ENCODE measurements at regions not wholly inside any gene's neighbourhood (a gene's known extent, or its start where the extent isn't known, plus 50 kb on each side); places are given as distances from the start of the nearest gene placed in this dataset.
A peak's percentile ranks its signal among the peaks of the same experiment; 100 is the strongest.
"Not testable (repeated sequence)": the region's sequence is repeated elsewhere in the genome, so short reads cannot be mapped to it uniquely, and the experiment has no call there.

GRCh38 chr1:233790662-233791371, 113.7 kb upstream of the SLC35F3 start:
- ChIA-PET CTCF (interaction anchor here (0.5 to 2.1 kb wide), 11 partner anchors 10 to 395 kb away, joined by 3 to 25 read pairs (median 3); no protein-coding TSS in a partner anchor), POLR2A (no interaction called here)
- intact Hi-C loops (cut with DNase I, micrococcal nuclease) = loop anchor here (1.0 to 10.0 kb wide), 6 partner anchors 273 to 487 kb away; no protein-coding TSS in a partner anchor
- peaks cover 20% of the 10 kb centered on the region for H3K27me3 Mint-ChIP-seq
- H3K27ac Mint-ChIP-seq = no peak overlapping the region
- H3K4me1 Mint-ChIP-seq = no peaks in the 10 kb centered on the region
- no peaks in the 10 kb centered on the region for H3K36me3 Mint-ChIP-seq (ENCODE audit: low read depth)
- no peak overlapping the region for H3K4me3 Mint-ChIP-seq
- ATAC-seq (peak; percentile 74), DNase-seq (peak; percentile 31)
- peaks cover 5% of the 10 kb centered on the region for H3K9me3 Mint-ChIP-seq (ENCODE audit: low read depth)

GRCh38 chr1:233791372-233791703, 113.1 kb upstream of the SLC35F3 start:
- Mint-ChIP-seq H3K27me3 (peaks cover 20% of the 10 kb centered on the region), H3K4me3 (no peak overlapping the region), H3K36me3 (ENCODE audit: low read depth) (no peaks in the 10 kb centered on the region), H3K9me3 (ENCODE audit: low read depth) (peaks cover 5% of the 10 kb centered on the region), H3K4me1 (no peaks in the 10 kb centered on the region), H3K27ac (no peak overlapping the region)
- no peak for ATAC-seq
- ChIA-PET POLR2A (no interaction called here), CTCF (interaction anchor here (0.6 to 2.1 kb wide), 10 partner anchors 10 to 396 kb away, joined by 3 to 25 read pairs (median 3); no protein-coding TSS in a partner anchor)
- intact Hi-C loops (cut with DNase I, micrococcal nuclease) = loop anchor here (1.0 to 10.0 kb wide), 6 partner anchors 273 to 487 kb away; no protein-coding TSS in a partner anchor
- no peak for DNase-seq

- H3K4me3 Mint-ChIP-seq = no peak overlapping the region
- ATAC-seq (no peak), DNase-seq (no peak)
- no peak overlapping the region for H3K27ac Mint-ChIP-seq
- no peaks in the 10 kb centered on the region for H3K36me3 Mint-ChIP-seq (ENCODE audit: low read depth)
- H3K4me1 Mint-ChIP-seq = no peaks in the 10 kb centered on the region
- intact Hi-C loops (cut with DNase I, micrococcal nuclease) = loop anchor here (1.0 to 10.0 kb wide), 6 partner anchors 273 to 487 kb away; no protein-coding TSS in a partner anchor
- H3K27me3 Mint-ChIP-seq = peaks cover 20% of the 10 kb centered on the region
- ChIA-PET POLR2A (no interaction called here), CTCF (interaction anchor here (0.6 to 2.1 kb wide), 9 partner anchors 9 to 351 kb away, joined by 3 to 25 read pairs (median 3); no protein-coding TSS in a partner anchor)
- H3K9me3 Mint-ChIP-seq (ENCODE audit: low read depth) = peaks cover 5% of the 10 kb centered on the region
These were observed 112.8 kb upstream of the SLC35F3 start for GRCh38 chr1:233791721-233792120.

DNA sequence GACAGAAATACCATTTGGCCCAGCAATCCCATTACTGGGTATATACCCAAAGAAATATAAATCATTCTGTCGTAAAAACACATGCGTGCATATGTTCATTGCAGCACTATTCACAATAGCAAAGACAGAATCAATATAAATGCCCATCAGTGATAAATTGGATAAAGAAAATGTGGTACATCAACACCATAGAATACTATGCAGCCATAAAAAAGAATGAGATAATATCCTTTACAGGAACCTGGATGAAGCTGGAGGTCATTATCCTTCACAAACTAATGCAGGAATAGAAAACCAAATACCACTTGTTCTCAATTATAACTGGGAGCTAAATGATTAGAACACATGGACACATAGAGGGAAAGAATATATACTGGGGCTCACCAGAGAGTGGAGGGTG, 109.6 kb upstream of the SLC35F3 start:
- ATAC-seq (no peak), DNase-seq (no peak)
- POLR2A ChIA-PET = no interaction called here
- H3K27ac Mint-ChIP-seq = no peak overlapping the region
- no peaks in the 10 kb centered on the region for H3K36me3 Mint-ChIP-seq (ENCODE audit: low read depth)
- H3K4me3 Mint-ChIP-seq = no peak overlapping the region
- H3K9me3 Mint-ChIP-seq (ENCODE audit: low read depth) = peaks cover 7% of the 10 kb centered on the region
- H3K4me1 Mint-ChIP-seq = no peaks in the 10 kb centered on the region
- intact Hi-C loops (cut with DNase I, micrococcal nuclease) = loop anchor here in 1 of 2 experiments (10.0 kb wide), 1 partner anchor 490 kb away; no protein-coding TSS in a partner anchor
- CTCF ChIA-PET = interaction anchor here (2.1 kb wide), 1 partner anchor 354 kb away, joined by 5 read pairs; no protein-coding TSS in a partner anchor
- H3K27me3 Mint-ChIP-seq = peaks cover 22% of the 10 kb centered on the region

DNA sequence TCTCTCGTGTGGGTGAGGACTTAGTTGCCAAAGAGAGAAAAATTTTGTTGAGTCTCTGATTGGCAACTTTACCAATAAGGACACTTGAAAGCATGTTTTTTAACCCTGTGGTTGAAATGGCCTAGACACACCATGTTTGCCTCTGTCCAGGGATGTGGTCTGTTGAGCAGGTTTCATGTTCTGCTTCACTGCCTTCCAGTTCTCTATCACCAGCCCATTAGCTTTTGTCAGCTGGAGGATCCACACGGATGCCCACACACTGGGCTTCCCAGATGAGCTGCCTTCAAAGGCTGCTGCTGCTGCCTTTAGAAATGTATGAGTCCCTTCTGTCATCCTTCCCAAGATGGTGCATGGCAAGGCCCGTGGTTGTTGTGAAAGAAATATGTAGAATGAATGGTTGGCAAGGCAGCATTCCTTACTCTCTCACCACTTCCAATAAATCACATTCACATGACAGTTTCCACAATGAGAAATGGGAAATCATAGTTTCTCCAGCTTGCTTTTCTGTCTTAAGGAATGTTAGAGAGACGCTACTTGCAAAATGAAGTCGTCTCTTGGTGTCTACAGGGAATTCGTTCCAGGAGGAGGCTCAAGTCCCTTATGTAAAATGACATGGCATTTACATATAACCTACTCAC, 108.2 kb upstream of the SLC35F3 start:
- H3K27ac Mint-ChIP-seq = no peak overlapping the region
- DNase-seq (no peak), ATAC-seq (no peak)
- H3K36me3 Mint-ChIP-seq (ENCODE audit: low read depth) = no peaks in the 10 kb centered on the region
- H3K4me1 Mint-ChIP-seq = no peaks in the 10 kb centered on the region
- H3K27me3 Mint-ChIP-seq = peaks cover 20% of the 10 kb centered on the region
- CTCF ChIA-PET = interaction anchor here (1.0 to 2.1 kb wide), 2 partner anchors 355 to 400 kb away, joined by 3 to 5 read pairs; no protein-coding TSS in a partner anchor
- POLR2A ChIA-PET = no interaction called here
- peaks cover 7% of the 10 kb centered on the region for H3K9me3 Mint-ChIP-seq (ENCODE audit: low read depth)
- no peak overlapping the region for H3K4me3 Mint-ChIP-seq
- intact Hi-C loops (cut with DNase I, micrococcal nuclease) = loop anchor here in 1 of 2 experiments (10.0 kb wide), 1 partner anchor 491 kb away; no protein-coding TSS in a partner anchor

DNA sequence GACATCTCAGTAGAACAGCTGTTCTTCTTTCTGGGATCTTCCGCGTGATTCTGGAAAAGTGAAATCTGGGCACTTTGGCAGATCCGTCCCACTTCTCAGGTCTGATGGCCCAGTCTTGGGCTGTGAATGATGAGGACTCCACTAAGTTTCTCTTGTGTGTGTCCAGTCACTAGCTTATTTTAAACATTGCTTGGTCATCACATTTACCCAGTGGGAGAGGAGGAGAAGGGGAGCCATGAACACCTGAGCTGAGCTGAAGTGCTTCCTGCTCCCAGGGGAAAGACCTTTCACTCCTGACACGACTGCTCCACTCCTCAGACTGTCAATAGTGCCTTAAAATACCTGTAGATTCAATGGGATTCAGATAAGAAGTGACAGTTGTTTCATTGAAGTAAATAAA, 101.9 kb upstream of the SLC35F3 start:
- Mint-ChIP-seq H3K9me3 (ENCODE audit: low read depth) (peaks cover 7% of the 10 kb centered on the region), H3K4me1 (no peaks in the 10 kb centered on the region), H3K27me3 (peaks cover 16% of the 10 kb centered on the region), H3K27ac (no peak overlapping the region), H3K36me3 (ENCODE audit: low read depth) (no peaks in the 10 kb centered on the region), H3K4me3 (no peak overlapping the region)
- POLR2A ChIA-PET = no interaction called here
- DNase-seq = no peak
- intact Hi-C loops (cut with DNase I, micrococcal nuclease) = no loop called here
- no peak for ATAC-seq
- CTCF ChIA-PET = no interaction called here

DNA sequence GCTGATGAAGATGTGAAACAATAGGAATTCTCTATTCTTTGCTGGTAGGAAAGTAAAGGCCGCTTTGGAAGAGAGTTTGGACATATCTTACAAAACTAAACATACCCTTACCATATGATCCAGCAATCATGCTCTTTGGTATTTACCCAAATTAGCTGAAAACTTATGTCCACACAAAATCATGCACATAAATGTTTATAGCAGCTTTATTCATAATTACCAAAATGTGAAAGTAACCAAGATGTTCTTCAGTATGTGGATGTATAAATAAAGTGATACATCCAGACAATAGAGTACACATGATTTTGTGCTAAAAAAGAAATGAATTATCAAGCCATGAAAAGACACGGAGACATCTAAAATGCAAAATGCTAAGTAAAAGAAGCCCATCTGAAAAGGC, 98.7 kb upstream of the SLC35F3 start:
- Mint-ChIP-seq H3K4me1 (no peaks in the 10 kb centered on the region), H3K27ac (no peak overlapping the region), H3K4me3 (no peak overlapping the region), H3K9me3 (ENCODE audit: low read depth) (peaks cover 5% of the 10 kb centered on the region), H3K36me3 (ENCODE audit: low read depth) (no peaks in the 10 kb centered on the region), H3K27me3 (peaks cover 9% of the 10 kb centered on the region)
- ChIA-PET CTCF (no interaction called here), POLR2A (no interaction called here)
- intact Hi-C loops (cut with DNase I, micrococcal nuclease) = no loop called here
- DNase-seq = no peak
- ATAC-seq = no peak

DNA sequence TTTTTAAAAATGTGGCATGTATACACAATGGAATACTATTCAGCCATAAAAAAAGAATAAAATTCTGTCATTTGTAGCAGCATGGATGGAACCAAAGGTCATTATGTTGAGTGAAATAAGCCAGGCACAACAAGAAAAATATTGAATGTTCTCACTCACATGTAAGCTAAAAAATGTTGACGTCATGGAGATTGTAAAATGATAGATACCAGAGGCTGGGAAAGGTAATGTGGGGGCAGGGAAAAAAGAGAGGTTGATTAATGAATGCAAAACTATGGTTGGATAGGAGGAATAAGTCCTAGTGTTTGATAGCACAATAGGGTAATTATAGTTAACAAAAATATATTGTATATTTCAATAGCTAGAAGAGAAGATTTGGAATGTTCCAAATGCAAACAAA, 89.1 kb upstream of the SLC35F3 start:
- no peaks in the 10 kb centered on the region for H3K9me3 Mint-ChIP-seq (ENCODE audit: low read depth)
- H3K4me1 Mint-ChIP-seq = no peaks in the 10 kb centered on the region
- ATAC-seq (no peak), DNase-seq (no peak)
- intact Hi-C loops (cut with DNase I, micrococcal nuclease) = no loop called here
- no peak overlapping the region for H3K4me3 Mint-ChIP-seq
- H3K27ac Mint-ChIP-seq = no peak overlapping the region
- peaks cover 19% of the 10 kb centered on the region for H3K27me3 Mint-ChIP-seq
- POLR2A ChIA-PET = no interaction called here
- CTCF ChIA-PET = no interaction called here
- H3K36me3 Mint-ChIP-seq (ENCODE audit: low read depth) = no peaks in the 10 kb centered on the region

DNA sequence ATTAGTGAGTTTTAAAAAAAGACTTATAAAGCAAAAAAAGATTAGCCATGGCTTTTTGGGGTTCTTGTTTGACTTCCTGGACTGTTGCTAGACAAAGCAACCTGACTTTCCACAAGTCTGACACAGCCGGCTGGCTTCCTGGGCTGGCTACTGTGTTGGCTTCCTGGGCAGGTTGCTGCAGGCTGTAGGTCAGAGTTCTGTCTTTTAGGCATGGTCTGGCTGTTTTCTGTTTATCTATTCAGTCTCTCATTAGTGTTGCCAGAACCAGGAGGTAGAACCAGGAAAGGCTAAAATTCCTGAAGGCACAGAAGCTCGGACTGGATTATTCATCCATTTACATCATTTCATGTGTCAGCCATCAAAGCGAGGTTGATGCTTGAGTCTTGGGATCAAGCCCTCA, 88.6 kb upstream of the SLC35F3 start:
- Mint-ChIP-seq H3K4me3 (no peak overlapping the region), H3K36me3 (ENCODE audit: low read depth) (no peaks in the 10 kb centered on the region), H3K9me3 (ENCODE audit: low read depth) (no peaks in the 10 kb centered on the region), H3K27me3 (peaks cover 16% of the 10 kb centered on the region), H3K4me1 (no peaks in the 10 kb centered on the region), H3K27ac (no peak overlapping the region)
- POLR2A ChIA-PET = no interaction called here
- intact Hi-C loops (cut with DNase I, micrococcal nuclease) = no loop called here
- DNase-seq = no peak
- CTCF ChIA-PET = no interaction called here
- ATAC-seq = no peak

- no peak overlapping the region for H3K4me3 Mint-ChIP-seq
- H3K27me3 Mint-ChIP-seq = peaks cover 15% of the 10 kb centered on the region
- DNase-seq (no peak), ATAC-seq (no peak)
- H3K4me1 Mint-ChIP-seq = no peaks in the 10 kb centered on the region
- intact Hi-C loops (cut with DNase I, micrococcal nuclease) = no loop called here
- no peaks in the 10 kb centered on the region for H3K36me3 Mint-ChIP-seq (ENCODE audit: low read depth)
- ChIA-PET CTCF (no interaction called here), POLR2A (no interaction called here)
- H3K9me3 Mint-ChIP-seq (ENCODE audit: low read depth) = no peaks in the 10 kb centered on the region
- no peak overlapping the region for H3K27ac Mint-ChIP-seq
These were observed 88.1 kb upstream of the SLC35F3 start for GRCh38 chr1:233816348-233816747.

GRCh38 chr1:233819042-233819441, 85.4 kb upstream of the SLC35F3 start:
- POLR2A ChIA-PET = no interaction called here
- intact Hi-C loops (cut with DNase I, micrococcal nuclease) = no loop called here
- H3K27me3 Mint-ChIP-seq = peaks cover 10% of the 10 kb centered on the region
- H3K36me3 Mint-ChIP-seq (ENCODE audit: low read depth) = no peaks in the 10 kb centered on the region
- DNase-seq (no peak), ATAC-seq (no peak)
- no peak overlapping the region for H3K4me3 Mint-ChIP-seq
- CTCF ChIA-PET = interaction anchor here (1.0 to 1.9 kb wide), 2 partner anchors 11 to 28 kb away, joined by 3 to 4 read pairs; no protein-coding TSS in a partner anchor
- peaks cover 3% of the 10 kb centered on the region for H3K9me3 Mint-ChIP-seq (ENCODE audit: low read depth)
- no peak overlapping the region for H3K27ac Mint-ChIP-seq
- H3K4me1 Mint-ChIP-seq = no peaks in the 10 kb centered on the region

DNA sequence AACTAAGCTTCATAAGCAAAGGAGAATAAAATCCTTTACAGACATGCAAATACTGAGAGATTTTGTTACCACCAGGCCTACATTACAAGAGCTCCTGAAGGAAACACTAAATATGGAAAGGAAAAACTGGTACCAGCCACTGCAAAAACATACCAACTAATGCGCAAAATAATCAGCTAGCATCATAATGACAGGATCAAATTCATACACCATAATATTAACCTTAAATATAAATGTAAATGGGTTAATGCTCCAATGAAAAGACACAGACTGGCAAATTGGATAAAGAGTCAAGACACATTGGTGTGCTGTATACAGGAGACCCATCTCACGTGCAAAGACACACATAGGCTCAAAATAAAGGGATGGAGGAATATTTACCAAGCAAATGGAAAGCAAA, 80.3 kb upstream of the SLC35F3 start:
- H3K36me3 Mint-ChIP-seq (ENCODE audit: low read depth); CTCF ChIA-PET; intact Hi-C loops (cut with DNase I, micrococcal nuclease): not testable (repeated sequence)

More for the DNA sequence above, 80.3 kb upstream of the SLC35F3 start:
- H3K27ac Mint-ChIP-seq; H3K27me3 Mint-ChIP-seq; H3K4me1 Mint-ChIP-seq; POLR2A ChIA-PET; H3K4me3 Mint-ChIP-seq; ATAC-seq; H3K9me3 Mint-ChIP-seq (ENCODE audit: low read depth); DNase-seq: not testable (repeated sequence)
